Mesenchymal stem cell (in vitro differentiated cells and primary cell): ENCODE measurements at regions not wholly inside any gene's neighbourhood (a gene's known extent, or its start where the extent isn't known, plus 50 kb on each side); places are given as distances from the start of the nearest gene placed in this dataset.

Source experiments
- DNase-seq: peaks from one replicate; pipeline ENCODE4 v3.0.0-alpha.2; 2013
- H2AFZ ChIP-seq: one replicate; pipeline ENCODE4 v1.6.1; 2013; ENCODE audit warnings: low read depth, mild to moderate bottlenecking, control low read depth, inconsistent platforms, low read length, moderate library complexity
- H2AK5ac ChIP-seq: 2 replicates; pipeline ENCODE4 v1.6.1; 2013; ENCODE audit warnings: low read length, moderate library complexity, mild to moderate bottlenecking, inconsistent platforms; ENCODE audit not compliant: severe bottlenecking
- H2BK120ac ChIP-seq: one replicate; pipeline ENCODE4 v1.6.1; 2013; ENCODE audit warnings: low read depth, mild to moderate bottlenecking, inconsistent platforms, low read length, moderate library complexity
- H2BK12ac ChIP-seq, 2 experiments: one replicate each; pipeline ENCODE4 v1.6.1; 2013; ENCODE audit warnings: inconsistent platforms in 2 of 2, low read length in 2 of 2, mild to moderate bottlenecking in 2 of 2, moderate library complexity in 2 of 2, control low read depth in 1 of 2
- H2BK15ac ChIP-seq: one replicate; pipeline ENCODE4 v1.6.1; 2013; ENCODE audit warnings: mild to moderate bottlenecking, low read depth, inconsistent platforms; ENCODE audit not compliant: poor library complexity, severe bottlenecking
- H2BK5ac ChIP-seq: 2 replicates; pipeline ENCODE4 v1.6.1; 2013; ENCODE audit warnings: low read depth, mild to moderate bottlenecking, low read length, control low read depth, inconsistent platforms; ENCODE audit not compliant: poor library complexity, severe bottlenecking
- H3K14ac ChIP-seq, 2 experiments: one replicate each; pipeline ENCODE4 v1.6.1; 2013; ENCODE audit warnings: inconsistent platforms in 2 of 2, low read length in 2 of 2, control low read depth in 1 of 2, mild to moderate bottlenecking in 1 of 2, moderate library complexity in 1 of 2
- H3K18ac ChIP-seq, 2 experiments: one replicate each; pipeline ENCODE4 v1.6.1; 2013; ENCODE audit warnings: inconsistent platforms in 2 of 2, low read length in 2 of 2, control low read depth in 1 of 2, low read depth in 1 of 2, mild to moderate bottlenecking in 1 of 2
- H3K23ac ChIP-seq, 2 experiments: one replicate each; pipeline ENCODE4 v1.6.1; 2013; ENCODE audit warnings: inconsistent platforms in 2 of 2, low read length in 2 of 2, mild to moderate bottlenecking in 2 of 2, moderate library complexity in 2 of 2, control low read depth in 1 of 2
- H3K27ac ChIP-seq: 2 replicates; pipeline ENCODE4 v1.5.1; 2013; ENCODE audit warnings: mild to moderate bottlenecking, moderate library complexity, low read length, control low read depth, inconsistent platforms; ENCODE audit not compliant: poor library complexity, severe bottlenecking
- H3K27me3 ChIP-seq, 2 experiments: 2 replicates each; pipeline versions ENCODE4 v1.6.1 to v1.7.0; 2013; ENCODE audit warnings: low read length in 2 of 2, mild to moderate bottlenecking in 2 of 2, moderate library complexity in 2 of 2, control low read depth in 1 of 2, inconsistent platforms in 1 of 2; ENCODE audit not compliant: control insufficient read depth in 1 of 2, insufficient read depth in 1 of 2
- H3K36me3 ChIP-seq, 2 experiments: 2 replicates each; pipeline versions ENCODE4 v1.6.1 to v1.7.0; 2013; ENCODE audit warnings: low read length in 2 of 2, control low read depth in 1 of 2, inconsistent platforms in 1 of 2, low read depth in 1 of 2, mild to moderate bottlenecking in 1 of 2; ENCODE audit not compliant: insufficient read depth in 2 of 2, control insufficient read depth in 1 of 2
- H3K4ac ChIP-seq, 2 experiments: one replicate each; pipeline ENCODE4 v1.6.1; 2013; ENCODE audit warnings: inconsistent platforms in 2 of 2, low read length in 2 of 2, mild to moderate bottlenecking in 2 of 2, moderate library complexity in 2 of 2, control low read depth in 1 of 2, low read depth in 1 of 2
- H3K4me1 ChIP-seq: 2 replicates; pipeline ENCODE4 v1.6.1; 2013; ENCODE audit warnings: low read depth, low read length, control low read depth; ENCODE audit not compliant: control insufficient read depth, insufficient read depth
- H3K4me2 ChIP-seq: 2 replicates; pipeline ENCODE4 v1.6.1; 2013; ENCODE audit warnings: low read length, mild to moderate bottlenecking, inconsistent platforms; ENCODE audit not compliant: poor library complexity, severe bottlenecking
- H3K4me3 ChIP-seq, 2 experiments: 2 replicates each; pipeline versions ENCODE4 v1.5.1 to v1.7.0; 2013; ENCODE audit warnings: low read length in 2 of 2, mild to moderate bottlenecking in 2 of 2, control low read depth in 1 of 2, low read depth in 1 of 2; ENCODE audit not compliant: insufficient read depth in 1 of 2
- H3K79me1 ChIP-seq: replicated peaks from 2 replicates; pipeline ENCODE4 v1.6.1; 2013; ENCODE audit warnings: mild to moderate bottlenecking, control low read depth, low read length, inconsistent platforms; ENCODE audit not compliant: poor library complexity, severe bottlenecking
- H3K9ac ChIP-seq: 2 replicates; pipeline ENCODE4 v1.7.0; 2013; ENCODE audit warnings: mild to moderate bottlenecking, low read length, moderate library complexity
- H3K9me3 ChIP-seq: 2 replicates; pipeline ENCODE4 v1.7.0; 2013; ENCODE audit warnings: mild to moderate bottlenecking, low read length; ENCODE audit not compliant: control insufficient read depth
- H4K8ac ChIP-seq: one replicate; pipeline ENCODE4 v1.6.1; 2013; ENCODE audit warnings: inconsistent platforms, mild to moderate bottlenecking, low read length, moderate library complexity
- H4K91ac ChIP-seq: one replicate; pipeline ENCODE4 v1.6.1; 2013; ENCODE audit warnings: mild to moderate bottlenecking, low read length, inconsistent platforms
- WGBS: methylation state at CpG from one replicate; pipeline ENCODE4 v1.1.7; 2013; ENCODE audit warnings: mixed read lengths; 5-methylcytosine and 5-hydroxymethylcytosine counted together

- no peak overlapping the region for H3K4me2 ChIP-seq
- no peak overlapping the region for H2BK120ac ChIP-seq
- no peak overlapping the region for H2AFZ ChIP-seq
- H4K8ac ChIP-seq: no peak overlapping the region
- no peak for DNase-seq
- no peak overlapping the region for H3K4ac ChIP-seq
- H3K36me3 ChIP-seq: no peaks in the 10 kb centered on the region
- H3K4me1 ChIP-seq: peaks cover under 1% of the 10 kb centered on the region
- H3K27ac ChIP-seq: no peak overlapping the region
- no peak overlapping the region for H3K4me3 ChIP-seq
- H4K91ac ChIP-seq: no peak overlapping the region
- no peaks in the 10 kb centered on the region for H3K27me3 ChIP-seq
- H2BK5ac ChIP-seq: no peak overlapping the region
- no peak overlapping the region for H3K9ac ChIP-seq
- no peak overlapping the region for H3K18ac ChIP-seq
- no peak overlapping the region for H2BK15ac ChIP-seq
- H3K14ac ChIP-seq: no peak overlapping the region
- no peak overlapping the region for H2AK5ac ChIP-seq
- no peak overlapping the region for H3K23ac ChIP-seq
- H3K9me3 ChIP-seq: no peaks in the 10 kb centered on the region
- no peaks in the 10 kb centered on the region for H3K79me1 ChIP-seq
- no peak overlapping the region for H2BK12ac ChIP-seq
These were observed 157.9 kb upstream of the SLC7A11 start for GRCh38 chr4:138400066-138400465.

- Histone ChIP-seq H4K8ac (no peak overlapping the region), H2AFZ (no peak overlapping the region), H3K4ac (no peak overlapping the region), H3K18ac (no peak overlapping the region), H2BK15ac (no peak overlapping the region), H3K79me1 (no peaks in the 10 kb centered on the region), H3K14ac (no peak overlapping the region), H3K4me2 (no peak overlapping the region), H3K36me3 (no peaks in the 10 kb centered on the region), H3K9me3 (no peaks in the 10 kb centered on the region), H3K27ac (no peak overlapping the region), H2BK12ac (no peak overlapping the region), H3K4me3 (no peak overlapping the region), H3K27me3 (no peaks in the 10 kb centered on the region), H3K9ac (no peak overlapping the region), H2BK5ac (no peak overlapping the region), H2BK120ac (no peak overlapping the region), H2AK5ac (no peak overlapping the region), H3K23ac (no peak overlapping the region), H3K4me1 (no peaks in the 10 kb centered on the region), H4K91ac (no peak overlapping the region)
- DNase-seq: no peak
These were observed 156.9 kb upstream of the SLC7A11 start for GRCh38 chr4:138399081-138399480.

GRCh38 chr4:138398322-138398721 is 156.2 kb upstream of the SLC7A11 start:
- Histone ChIP-seq H3K9me3 (no peaks in the 10 kb centered on the region), H2AK5ac (no peak overlapping the region), H3K18ac (no peak overlapping the region), H2BK5ac (no peak overlapping the region), H3K27ac (no peak overlapping the region), H2BK12ac (no peak overlapping the region), H3K4me3 (no peak overlapping the region), H2BK120ac (no peak overlapping the region), H3K14ac (no peak overlapping the region), H3K4me1 (no peaks in the 10 kb centered on the region), H3K9ac (no peak overlapping the region), H4K8ac (no peak overlapping the region), H3K36me3 (no peaks in the 10 kb centered on the region), H2BK15ac (no peak overlapping the region), H3K4me2 (no peak overlapping the region), H3K27me3 (no peaks in the 10 kb centered on the region), H3K4ac (no peak overlapping the region), H3K79me1 (no peaks in the 10 kb centered on the region), H4K91ac (no peak overlapping the region), H2AFZ (peak overlapping the region; percentile 27), H3K23ac (no peak overlapping the region)
- DNase-seq: no peak

GRCh38 chr4:138393886-138394610 is 151.9 kb upstream of the SLC7A11 start:
- Histone ChIP-seq H3K4me1 (no peaks in the 10 kb centered on the region), H2AK5ac (no peak overlapping the region), H3K27me3 (no peaks in the 10 kb centered on the region), H3K23ac (no peak overlapping the region), H3K27ac (no peak overlapping the region), H3K79me1 (no peaks in the 10 kb centered on the region), H3K9ac (no peak overlapping the region), H3K4me3 (no peak overlapping the region), H3K9me3 (no peaks in the 10 kb centered on the region), H2BK120ac (no peak overlapping the region), H3K36me3 (no peaks in the 10 kb centered on the region), H3K14ac (no peak overlapping the region), H2BK5ac (no peak overlapping the region), H2BK15ac (no peak overlapping the region), H3K18ac (no peak overlapping the region), H4K91ac (no peak overlapping the region), H2BK12ac (no peak overlapping the region), H4K8ac (no peak overlapping the region), H2AFZ (no peak overlapping the region), H3K4me2 (no peak overlapping the region), H3K4ac (no peak overlapping the region)
- WGBS: no CpG with 5 or more reads among the region's 2 CpGs
- DNase-seq: no peak
